GM18511 (cell line): ENCODE measurements at regions not wholly inside any gene's neighbourhood (a gene's known extent, or its start where the extent isn't known, plus 50 kb on each side); places are given as distances from the start of the nearest gene placed in this dataset.
A peak's percentile ranks its signal among the peaks of the same experiment; 100 is the strongest.
"Not testable (repeated sequence)": the region's sequence is repeated elsewhere in the genome, so short reads cannot be mapped to it uniquely, and the experiment has no call there.

ENCODE experiments used
- ATAC-seq: cut with Tn5 transposase; IDR thresholded peaks from one replicate; pipeline ENCODE4 v1.9.1; 2021; ENCODE audit warnings: mild to moderate bottlenecking, moderate library complexity; ENCODE audit not compliant: unreplicated experiment

GRCh38 chr9:71632776-71633175 is 135.5 kb downstream of the CEMIP2 start:
- ATAC-seq, result no peak

- ATAC-seq, result no peak
Observed at GRCh38 chr9:71630377-71630995, 137.8 kb downstream of the CEMIP2 start.

- ATAC-seq, result no peak
Observed at GRCh38 chr9:71629578-71630215, 138.6 kb downstream of the CEMIP2 start.

GRCh38 chr9:71628247-71628646 is 140.1 kb downstream of the CEMIP2 start:
- no peak for ATAC-seq

GRCh38 chr9:71627537-71627936 is 140.8 kb downstream of the CEMIP2 start:
- ATAC-seq, result no peak

GRCh38 chr9:71626395-71626794 is 141.9 kb downstream of the CEMIP2 start:
- no peak for ATAC-seq

GRCh38 chr9:71624728-71625127 is 143.6 kb downstream of the CEMIP2 start:
- no peak for ATAC-seq

GRCh38 chr9:71620746-71621145 is 147.6 kb downstream of the CEMIP2 start:
- no peak for ATAC-seq

- no peak for ATAC-seq
Observed at GRCh38 chr9:71620331-71620730, 148.0 kb downstream of the CEMIP2 start.

- no peak for ATAC-seq
Observed at GRCh38 chr9:71619926-71620325, 148.4 kb downstream of the CEMIP2 start.

GRCh38 chr9:71614409-71615010 is 153.8 kb downstream of the CEMIP2 start:
- no peak for ATAC-seq

- no peak for ATAC-seq
Observed at GRCh38 chr9:71612889-71613288, 155.4 kb downstream of the CEMIP2 start.

GRCh38 chr9:71609448-71609830 is 158.9 kb downstream of the CEMIP2 start:
- ATAC-seq, result no peak

GRCh38 chr9:71608825-71609447 is 159.4 kb downstream of the CEMIP2 start:
- no peak for ATAC-seq

- no peak for ATAC-seq
Observed at GRCh38 chr9:71608021-71608420, 160.3 kb downstream of the CEMIP2 start.

- no peak for ATAC-seq
Observed at GRCh38 chr9:71607461-71607881, 160.8 kb downstream of the CEMIP2 start.

GRCh38 chr9:71604197-71605063 is 163.9 kb downstream of the CEMIP2 start:
- peak; percentile 92 for ATAC-seq

- peak; percentile 84 for ATAC-seq
Observed at GRCh38 chr9:71602652-71603051, 165.7 kb downstream of the CEMIP2 start.

- not testable (repeated sequence) for ATAC-seq
Observed at GRCh38 chr9:71595762-71596161, 172.6 kb downstream of the CEMIP2 start.

- no peak for ATAC-seq
Observed at GRCh38 chr9:71594541-71594940, 173.8 kb downstream of the CEMIP2 start.

GRCh38 chr9:71592400-71592799 is 175.9 kb downstream of the CEMIP2 start:
- no peak for ATAC-seq
